HG03025 (cell line): ENCODE measurements at regions not wholly inside any gene's neighbourhood (a gene's known extent, or its start where the extent isn't known, plus 50 kb on each side); places are given as distances from the start of the nearest gene placed in this dataset.
"Not testable (repeated sequence)": the region's sequence is repeated elsewhere in the genome, so short reads cannot be mapped to it uniquely, and the experiment has no call there.

Experiments
- ATAC-seq: cut with Tn5 transposase; IDR thresholded peaks from one replicate; pipeline ENCODE4 v1.9.1; 2021; ENCODE audit warnings: mild to moderate bottlenecking, moderate library complexity; ENCODE audit not compliant: unreplicated experiment, low FRiP score

DNA sequence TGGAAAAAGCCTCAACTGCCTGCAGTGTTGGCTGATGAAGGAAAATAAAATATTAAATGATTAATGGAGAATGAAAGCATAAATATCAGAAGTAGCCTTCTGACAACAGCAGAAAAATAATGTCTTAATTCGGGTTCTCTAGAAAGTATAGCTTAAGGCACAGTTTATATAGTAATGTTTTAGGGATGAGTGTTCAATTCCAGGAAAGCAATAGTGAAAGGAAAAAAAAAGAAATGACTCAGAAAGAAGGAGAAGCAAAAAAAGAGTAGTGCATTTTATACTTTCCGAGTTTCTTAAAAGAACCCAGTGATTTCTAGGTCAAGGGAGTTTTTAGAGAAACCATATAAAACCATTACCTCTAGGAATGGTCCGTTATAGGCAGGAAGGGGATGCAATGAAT, 137.3 kb downstream of the HTR1B start:
- no peak for ATAC-seq

GRCh38 chr6:77324866-77325265, 138.4 kb downstream of the HTR1B start:
- ATAC-seq, result no peak

- no peak for ATAC-seq
These were observed 140.7 kb downstream of the HTR1B start for GRCh38 chr6:77322604-77323003.

DNA sequence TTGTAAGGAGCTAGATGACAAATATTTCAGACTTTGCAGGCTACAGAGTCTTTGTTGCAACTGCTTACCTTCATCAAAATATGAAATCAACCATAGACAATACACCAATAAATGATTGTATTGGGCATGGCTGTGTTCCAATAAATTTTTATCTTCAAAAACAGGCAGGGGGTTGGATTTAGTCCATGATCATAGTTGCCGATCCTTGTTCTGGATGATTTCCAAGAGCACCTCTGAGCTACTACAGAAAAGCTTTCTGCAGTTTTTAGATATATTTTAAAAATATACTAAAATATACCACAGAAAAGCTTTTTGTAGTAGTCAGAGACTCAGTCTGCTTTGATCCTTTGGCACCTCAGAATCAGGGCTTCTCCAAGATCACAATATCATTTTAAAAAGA, 145.0 kb downstream of the HTR1B start:
- ATAC-seq, result no peak

- ATAC-seq, result no peak
These were observed 149.7 kb downstream of the HTR1B start for GRCh38 chr6:77313595-77313994.

DNA sequence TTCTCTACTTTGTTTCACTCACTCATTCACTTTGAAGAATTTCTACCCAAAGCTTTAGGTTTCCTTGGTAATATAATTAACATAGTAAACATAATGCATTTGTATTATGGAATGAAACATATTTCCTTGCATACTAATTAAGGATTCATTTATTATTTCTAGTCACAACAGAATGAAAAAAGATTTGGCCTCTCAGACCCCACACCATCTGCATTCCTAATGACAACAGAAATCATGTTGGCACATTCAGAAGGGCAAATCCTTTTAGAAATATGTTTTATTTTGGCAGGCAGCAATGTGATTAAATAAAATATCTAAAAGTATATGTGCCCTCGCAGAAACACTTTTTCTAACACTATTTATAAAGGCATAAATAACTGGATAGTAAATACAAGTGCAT, 163.4 kb downstream of the HTR1B start:
- no peak for ATAC-seq

- no peak for ATAC-seq
These were observed 165.0 kb downstream of the HTR1B start for GRCh38 chr6:77298283-77298682.

DNA sequence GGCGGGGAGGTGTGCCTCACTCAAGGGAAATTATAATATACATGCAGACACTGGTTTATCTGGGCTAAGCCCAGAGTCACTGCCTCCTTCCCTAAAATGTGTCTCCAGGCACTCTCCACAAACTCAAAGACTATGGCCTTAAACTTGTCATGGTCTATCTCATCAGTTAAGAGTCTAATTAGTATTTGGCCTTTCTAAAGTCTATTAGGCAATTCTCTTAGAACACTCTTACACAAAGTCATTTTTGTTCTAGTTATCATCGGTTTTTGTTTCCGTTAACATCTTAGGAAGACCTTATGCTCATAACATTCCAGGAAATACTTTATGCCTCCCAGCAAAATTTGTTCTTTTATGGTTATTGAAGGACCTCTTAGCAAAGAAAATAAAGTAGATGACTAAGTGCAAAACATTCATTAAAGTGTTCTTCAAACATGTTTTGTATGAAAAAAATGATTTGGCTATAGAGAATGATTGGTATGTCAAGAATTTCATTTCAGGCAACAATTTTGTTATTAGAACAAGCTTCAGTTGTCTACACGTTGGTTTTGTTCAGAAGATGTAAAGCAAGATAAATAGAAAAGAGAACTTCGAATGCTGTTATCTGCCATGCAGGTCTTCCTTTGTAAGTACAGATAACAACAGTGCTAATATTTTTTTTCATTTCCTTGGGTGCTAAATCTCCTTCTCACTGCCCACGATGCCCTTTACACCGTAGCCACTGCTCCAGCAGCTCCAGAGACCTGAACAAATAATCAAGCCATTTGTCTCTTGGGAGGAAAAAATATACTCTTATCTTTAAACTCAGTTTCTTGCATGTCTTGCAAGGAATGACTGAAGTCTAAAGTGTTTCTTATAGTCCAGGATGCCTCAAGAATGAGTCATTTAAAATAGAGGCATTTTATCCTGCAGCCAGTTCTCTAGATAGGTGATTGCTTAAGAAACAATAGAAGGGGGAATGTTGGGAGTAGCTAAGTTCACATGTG, 170.4 kb downstream of the HTR1B start:
- ATAC-seq, result no peak

DNA sequence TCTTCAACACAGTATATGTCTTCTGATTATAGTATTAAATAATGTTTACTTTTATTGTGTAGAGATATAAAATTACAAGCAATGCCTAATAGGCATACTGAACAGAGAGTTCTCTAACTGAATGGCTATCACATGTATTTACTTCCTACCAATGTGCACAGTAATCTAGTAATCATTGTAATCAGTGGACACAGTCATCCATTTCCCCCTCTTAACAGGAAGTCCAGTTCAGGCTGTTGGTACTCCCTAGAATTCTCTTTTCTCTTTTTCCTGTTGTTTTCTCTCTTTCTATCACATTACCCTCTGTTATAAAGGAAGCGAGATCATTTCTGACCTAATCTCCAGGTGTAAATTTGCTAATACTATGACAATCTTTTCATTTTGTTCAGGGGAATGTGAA, 172.5 kb downstream of the HTR1B start:
- ATAC-seq, result no peak

- no peak for ATAC-seq
These were observed 176.8 kb downstream of the HTR1B start for GRCh38 chr6:77286541-77286940.

DNA sequence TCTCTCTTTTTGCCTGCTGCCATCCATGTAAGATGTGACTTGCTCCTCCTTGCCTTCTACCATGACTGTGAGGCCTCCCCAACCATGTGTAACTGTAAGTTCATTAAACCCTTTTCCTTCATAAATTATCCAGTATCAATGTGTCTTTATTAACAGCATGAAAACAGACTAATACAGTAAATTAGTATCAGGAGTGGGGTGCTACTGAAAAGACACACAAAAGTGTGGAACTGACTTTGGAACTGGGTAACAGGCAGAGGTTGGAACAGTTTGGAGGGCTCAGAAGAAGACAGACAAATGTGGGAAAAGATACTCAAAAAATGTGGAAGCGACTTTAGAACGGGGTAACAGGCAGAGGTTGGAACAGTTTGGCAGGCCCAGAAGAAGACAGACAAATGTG, 189.4 kb downstream of the HTR1B start:
- no peak for ATAC-seq

DNA sequence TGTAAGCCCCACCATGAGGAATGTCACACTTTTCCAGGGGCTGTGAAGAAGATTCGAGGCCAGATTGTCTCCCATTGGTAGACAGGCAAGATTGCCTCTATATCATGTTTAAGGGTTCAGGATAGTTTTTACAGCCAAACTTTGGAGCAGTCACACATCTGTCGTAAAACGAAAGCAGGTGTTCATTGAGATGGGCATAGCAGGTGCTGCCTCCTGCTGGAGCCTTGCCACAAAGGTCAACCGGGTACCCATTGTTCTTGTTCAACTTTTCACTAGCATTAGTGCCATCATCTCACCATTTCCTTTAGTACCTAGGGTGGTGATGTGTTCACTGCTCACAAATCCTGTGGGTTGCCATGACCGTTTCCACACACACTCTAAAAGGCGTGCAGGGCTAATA, 198.3 kb downstream of the HTR1B start:
- ATAC-seq, result no peak

- ATAC-seq, result no peak
These were observed 200.3 kb downstream of the HTR1B start for GRCh38 chr6:77263003-77263402.

DNA sequence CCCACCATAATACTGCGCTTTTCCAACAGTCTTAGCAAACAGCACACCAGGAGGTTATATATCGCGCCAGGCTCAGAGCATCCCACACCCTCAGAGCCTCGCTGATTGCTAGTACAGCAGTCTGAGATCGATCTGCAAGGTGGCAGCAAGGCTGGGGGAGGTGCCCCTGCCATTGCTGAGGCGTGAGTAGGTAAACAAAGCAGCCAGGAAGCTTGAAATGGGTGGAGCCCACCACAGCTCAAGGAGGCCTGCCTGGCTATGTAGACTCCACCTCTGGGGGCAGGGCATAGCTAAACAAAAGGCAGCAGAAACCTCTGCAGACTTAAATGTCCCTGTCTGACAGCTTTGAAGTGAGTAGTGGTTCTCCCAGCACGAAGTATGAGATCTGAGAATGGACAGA, 211.5 kb downstream of the HTR1B start:
- not testable (repeated sequence) for ATAC-seq

GRCh38 chr6:77249560-77249959, 213.7 kb downstream of the HTR1B start:
- no peak for ATAC-seq

DNA sequence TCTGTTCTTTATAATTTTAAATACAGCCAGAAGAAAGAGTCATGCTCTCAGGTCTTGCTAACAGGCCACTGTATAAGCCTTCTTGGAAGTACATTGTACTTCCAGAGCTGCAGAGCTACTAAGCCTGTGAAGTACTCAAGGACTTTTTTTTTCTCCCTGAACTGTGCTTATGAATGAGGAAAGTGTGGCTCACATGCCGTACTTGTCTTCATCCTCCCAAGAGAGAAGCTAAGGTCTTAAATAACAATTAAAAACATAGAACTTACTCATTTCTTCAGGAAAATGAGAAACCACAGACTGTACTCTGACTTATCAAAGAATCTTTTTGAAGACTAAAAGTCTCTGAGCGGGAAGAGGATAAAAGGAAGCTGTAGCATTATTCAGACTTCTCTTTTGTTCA, 218.3 kb downstream of the HTR1B start:
- ATAC-seq, result no peak

- ATAC-seq, result no peak
These were observed 231.6 kb downstream of the HTR1B start for GRCh38 chr6:77231438-77232305.

DNA sequence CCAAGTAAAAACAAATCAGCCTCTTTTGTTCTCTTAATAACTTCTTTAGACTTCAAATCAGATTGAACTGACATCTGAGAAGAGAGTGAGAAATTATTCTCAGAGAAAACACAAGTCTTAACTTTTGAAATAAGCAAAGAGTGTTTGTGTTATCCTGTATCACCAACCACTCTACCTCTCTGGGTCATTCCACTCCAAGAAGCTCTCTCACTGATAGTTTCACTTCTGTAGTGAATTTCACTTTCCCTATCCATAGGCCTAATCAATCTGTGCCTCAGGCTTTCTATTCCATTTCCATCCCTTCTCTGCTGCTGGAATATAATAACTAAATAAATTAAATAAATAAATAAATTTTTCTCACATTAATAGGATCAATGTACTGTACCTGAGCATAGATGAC, 235.0 kb downstream of the HTR1B start:
- ATAC-seq, result no peak

- no peak for ATAC-seq
These were observed 245.4 kb downstream of the HTR1B start for GRCh38 chr6:77217896-77218295.

DNA sequence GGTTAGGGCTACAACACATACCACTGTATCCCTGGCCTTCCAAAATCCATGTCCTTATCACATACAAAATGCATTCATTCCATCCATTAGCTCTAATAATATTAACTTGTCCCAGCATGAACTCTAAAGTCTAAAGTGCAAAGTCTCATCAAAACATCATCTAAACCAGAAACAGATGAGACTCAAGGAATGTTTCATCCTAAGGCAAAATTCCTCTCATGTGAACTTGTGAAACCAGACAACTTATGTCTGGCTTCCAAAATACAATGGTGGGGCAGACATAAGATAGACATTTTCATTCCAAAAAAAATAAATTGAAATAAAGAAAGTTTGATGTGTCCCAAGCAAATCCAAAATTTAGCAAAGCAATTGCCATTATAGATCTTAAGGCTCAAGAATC, 257.4 kb downstream of the HTR1B start:
- ATAC-seq, result no peak

- no peak for ATAC-seq
These were observed 258.7 kb downstream of the HTR1B start for GRCh38 chr6:77204555-77204954.
